Calu3 (cell line): ENCODE measurements at regions not wholly inside any gene's neighbourhood (a gene's known extent, or its start where the extent isn't known, plus 50 kb on each side); places are given as distances from the start of the nearest gene placed in this dataset.

Experiments used
- BruUV-seq: library from RNA; stranded (reverse); fragments of 400-500 nt; replicated peaks from 2 replicates; lab custom pipeline; 2021; lab: Mats Ljungman, UMichigan
- CTCF ChIA-PET: fragments of 300-600 bp; sonication (Branson Sonifier 250); formaldehyde crosslinking; loops from one replicate; lab custom pipeline; 2022; ENCODE audit warnings: antibody characterized with exemption; lab: Charles Lee
- DNase-seq: peaks from one replicate; pipeline ENCODE4 v3.0.0; 2022
- H3K27ac Mint-ChIP-seq: one replicate; pipeline ENCODE4 v1.8.0; 2022; ENCODE audit warnings: mixed read lengths; ENCODE audit not compliant: unreplicated experiment
- H3K27me3 Mint-ChIP-seq: one replicate; pipeline ENCODE4 v1.8.0; 2022; ENCODE audit warnings: mixed read lengths; ENCODE audit not compliant: unreplicated experiment
- H3K36me3 Mint-ChIP-seq: one replicate; pipeline ENCODE4 v1.8.0; 2022; ENCODE audit warnings: mild to moderate bottlenecking, moderate library complexity, mixed read lengths; ENCODE audit not compliant: insufficient read depth, unreplicated experiment
- H3K4me1 Mint-ChIP-seq: one replicate; pipeline ENCODE4 v1.8.0; 2022; ENCODE audit warnings: mild to moderate bottlenecking, low read depth, mixed read lengths; ENCODE audit not compliant: unreplicated experiment
- H3K4me3 Mint-ChIP-seq: one replicate; pipeline ENCODE4 v1.8.0; 2022; ENCODE audit warnings: mild to moderate bottlenecking, low read depth, moderate library complexity, mixed read lengths; ENCODE audit not compliant: unreplicated experiment
- H3K9me3 Mint-ChIP-seq: one replicate; pipeline ENCODE4 v1.8.0; 2022; ENCODE audit warnings: low read depth, mixed read lengths; ENCODE audit not compliant: unreplicated experiment
- CTCF ChIP-seq: fragments of 200-600 bp; IDR thresholded peaks from one replicate; pipeline ENCODE4 v1.8.0; 2022; ENCODE audit warnings: antibody characterized with exemption; ENCODE audit not compliant: unreplicated experiment
- intact Hi-C: fragments of 100-400 bp; cut with micrococcal nuclease; formaldehyde crosslinking; loops from one replicate; pipeline ENCODE4 v1.10.0; 2022; ENCODE audit not compliant: unreplicated experiment

GRCh38 chr11:91433284-91434010 is 791.2 kb upstream of the FAT3 start:
- Mint-ChIP-seq H3K9me3 (peaks cover 4% of the 10 kb centered on the region), H3K4me3 (no peak overlapping the region), H3K4me1 (no peaks in the 10 kb centered on the region), H3K27ac (no peak overlapping the region), H3K27me3 (no peaks in the 10 kb centered on the region), H3K36me3 (no peaks in the 10 kb centered on the region)
- no TSS peak for BruUV-seq
- intact Hi-C loops, result loop anchor here (10.0 kb wide), 1 partner anchor 1451 kb away; no protein-coding TSS in a partner anchor
- no peak for TF ChIP-seq CTCF
- DNase-seq, result no peak
- CTCF ChIA-PET, result no interaction called here

- TF ChIP-seq CTCF, result no peak
- CTCF ChIA-PET, result no interaction called here
- no peaks in the 10 kb centered on the region for H3K36me3 Mint-ChIP-seq
- no peaks in the 10 kb centered on the region for H3K27me3 Mint-ChIP-seq
- H3K27ac Mint-ChIP-seq, result no peak overlapping the region
- intact Hi-C loops, result no loop called here
- H3K9me3 Mint-ChIP-seq, result no peaks in the 10 kb centered on the region
- DNase-seq, result no peak
- BruUV-seq, result no TSS peak
- no peaks in the 10 kb centered on the region for H3K4me1 Mint-ChIP-seq
- H3K4me3 Mint-ChIP-seq, result no peak overlapping the region
Measured at GRCh38 chr11:91421641-91422040, 803.0 kb upstream of the FAT3 start.

GRCh38 chr11:91407842-91408241 is 816.8 kb upstream of the FAT3 start:
- no peaks in the 10 kb centered on the region for H3K27me3 Mint-ChIP-seq
- no peak overlapping the region for H3K4me3 Mint-ChIP-seq
- no peak overlapping the region for H3K27ac Mint-ChIP-seq
- intact Hi-C loops, result no loop called here
- H3K4me1 Mint-ChIP-seq, result no peaks in the 10 kb centered on the region
- DNase-seq, result no peak
- TF ChIP-seq CTCF, result no peak
- BruUV-seq, result no TSS peak
- CTCF ChIA-PET, result no interaction called here
- H3K36me3 Mint-ChIP-seq, result no peaks in the 10 kb centered on the region
- H3K9me3 Mint-ChIP-seq, result no peaks in the 10 kb centered on the region

- BruUV-seq, result no TSS peak
Measured at GRCh38 chr11:91406009-91406408, 818.6 kb upstream of the FAT3 start.

More at GRCh38 chr11:91406009-91406408, 818.6 kb upstream of the FAT3 start:
- Mint-ChIP-seq H3K4me1 (no peaks in the 10 kb centered on the region), H3K27ac (no peak overlapping the region), H3K9me3 (no peaks in the 10 kb centered on the region), H3K36me3 (no peaks in the 10 kb centered on the region), H3K27me3 (no peaks in the 10 kb centered on the region), H3K4me3 (no peak overlapping the region)
- no peak for TF ChIP-seq CTCF
- intact Hi-C loops, result no loop called here
- CTCF ChIA-PET, result no interaction called here
- DNase-seq, result no peak
